SH-SY5Y (cell line): ENCODE measurements at regions not wholly inside any gene's neighbourhood (a gene's known extent, or its start where the extent isn't known, plus 50 kb on each side); places are given as distances from the start of the nearest gene placed in this dataset.

Experiments
- GATA2 ChIP-seq: IDR thresholded peaks from 2 replicates; pipeline ENCODE4 v1.6.1; 2011; ENCODE audit warnings: mild to moderate bottlenecking, low read depth, low read length
- GATA3 ChIP-seq: IDR thresholded peaks from 2 replicates; pipeline ENCODE4 v1.6.1; 2011; ENCODE audit warnings: low read depth, mild to moderate bottlenecking, low read length, moderate library complexity

GRCh38 chrX:109859651-109860050 is 126.6 kb upstream of the ACSL4 start:
- no peak for TF ChIP-seq GATA2
- no peak for TF ChIP-seq GATA3
